ENCODE measurements at regions not wholly inside any gene's neighbourhood (a gene's known extent, or its start where the extent isn't known, plus 50 kb on each side); places are given as distances from the start of the nearest gene placed in this dataset.

DNA sequence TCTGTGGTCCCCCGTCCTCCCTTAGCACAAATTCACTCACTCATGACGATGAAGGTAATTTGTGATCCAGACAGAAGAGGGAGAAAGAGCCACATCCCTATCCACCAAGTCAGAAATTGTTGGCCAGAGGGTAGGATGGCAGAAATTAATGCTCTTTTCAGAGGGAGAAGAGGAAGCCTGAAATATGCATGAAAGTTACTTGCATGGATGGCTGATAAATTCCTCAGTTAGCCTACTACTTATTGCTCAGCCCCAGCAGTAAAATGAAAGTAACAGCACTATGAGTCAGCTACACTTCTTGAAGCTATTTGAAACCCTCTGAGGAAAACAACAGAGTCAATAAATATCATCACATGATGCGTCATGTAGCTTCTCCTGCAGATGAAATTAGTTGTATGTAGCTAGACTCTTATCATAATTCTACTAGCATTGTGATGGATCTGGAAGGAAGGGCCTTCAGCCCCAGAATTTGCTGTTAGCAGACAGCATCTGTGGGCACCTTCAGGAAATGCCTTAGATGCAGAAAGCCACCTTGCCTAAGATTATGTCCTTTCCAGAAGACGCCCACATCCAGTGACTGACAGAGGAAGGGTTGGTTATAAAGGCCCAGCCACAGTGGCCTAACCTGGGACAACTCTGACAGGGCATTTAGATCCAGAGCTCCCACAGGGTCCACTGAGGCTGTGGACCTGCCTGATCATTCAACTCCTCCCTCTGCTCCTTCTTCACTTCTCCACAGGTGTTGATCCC, 81.2 kb upstream of the CCDC112 start:
- 75 to 84% methylated on average over 4 of the region's 4 CpGs for WGBS, 2 donors
- H3K27ac ChIP-seq (ENCODE audit: low read depth in 1 of 2, low read length in 1 of 2): no peak overlapping the region
- DNase-seq: peak in 1 of 3 donors; percentile 20
- H3K9me3 ChIP-seq (ENCODE audit: control insufficient read depth in 4 of 4, insufficient read depth in 3 of 4, low read length in 3 of 4): no peaks in the 10 kb centered on the region
- no peaks in the 10 kb centered on the region for H3K36me3 ChIP-seq (ENCODE audit: control insufficient read depth in 4 of 4, insufficient read depth in 4 of 4, low read length in 4 of 4)
- no peaks in the 10 kb centered on the region for H3K27me3 ChIP-seq (ENCODE audit: control insufficient read depth in 3 of 3, insufficient read depth in 3 of 3, low read length in 2 of 3)
- no peak overlapping the region for H3K4me3 ChIP-seq
- no peak for TF ChIP-seq CTCF (IDR thresholded peaks at IDR 0.05; ENCODE audit: control extremely low read depth, extremely low read depth)
- ATAC-seq (ENCODE audit: insufficient read depth, low FRiP score): peak; percentile 13
- peak overlapping the region in 1 of 2 donors; percentile 20 for H3K9ac ChIP-seq (ENCODE audit: insufficient read depth in 1 of 2, low read length in 2 of 2)
- H3K4me1 ChIP-seq (ENCODE audit: control insufficient read depth in 5 of 5, insufficient read depth in 5 of 5, low read length in 5 of 5): peaks cover 0 to 4% (median 0%) of the 10 kb centered on the region in 5 donors

DNA sequence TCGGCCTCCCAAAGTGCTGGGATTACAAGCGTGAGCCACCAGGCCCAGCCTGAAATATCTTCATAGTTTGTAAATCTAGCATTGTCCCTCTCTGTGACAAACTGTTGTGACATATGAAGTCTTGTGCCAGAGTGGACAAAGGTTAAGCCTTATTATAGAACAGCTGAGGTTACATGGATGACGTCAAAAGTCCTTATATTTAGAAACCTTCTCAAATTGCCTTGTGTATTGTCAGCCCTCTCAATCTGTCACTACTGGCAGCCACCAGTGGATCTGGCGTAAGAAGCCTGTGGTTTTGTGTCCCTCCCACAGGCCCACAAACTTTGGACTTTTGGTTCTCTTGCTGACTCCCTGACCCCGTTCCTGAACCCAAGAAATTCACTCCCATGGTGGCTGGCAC, 79.4 kb upstream of the CCDC112 start:
- Histone ChIP-seq H3K4me1 (ENCODE audit: control insufficient read depth in 5 of 5, insufficient read depth in 5 of 5, low read length in 5 of 5) (peaks cover 0 to 4% (median 0%) of the 10 kb centered on the region in 5 donors), H3K4me3 (no peak overlapping the region), H3K9me3 (ENCODE audit: control insufficient read depth in 4 of 4, insufficient read depth in 3 of 4, low read length in 3 of 4) (no peaks in the 10 kb centered on the region), H3K9ac (ENCODE audit: insufficient read depth in 1 of 2, low read length in 2 of 2) (no peak overlapping the region), H3K27ac (ENCODE audit: low read depth in 1 of 2, low read length in 1 of 2) (no peak overlapping the region), H3K36me3 (ENCODE audit: control insufficient read depth in 4 of 4, insufficient read depth in 4 of 4, low read length in 4 of 4) (no peaks in the 10 kb centered on the region), H3K27me3 (ENCODE audit: control insufficient read depth in 3 of 3, insufficient read depth in 3 of 3, low read length in 2 of 3) (no peaks in the 10 kb centered on the region)
- DNase-seq: peak in 1 of 3 donors; percentile 28
- ATAC-seq (ENCODE audit: insufficient read depth, low FRiP score): no peak
- TF ChIP-seq CTCF (IDR thresholded peaks at IDR 0.05; ENCODE audit: control extremely low read depth, extremely low read depth): no peak
- 68 to 77% methylated on average over 5 of the region's 5 CpGs for WGBS, 2 donors

DNA sequence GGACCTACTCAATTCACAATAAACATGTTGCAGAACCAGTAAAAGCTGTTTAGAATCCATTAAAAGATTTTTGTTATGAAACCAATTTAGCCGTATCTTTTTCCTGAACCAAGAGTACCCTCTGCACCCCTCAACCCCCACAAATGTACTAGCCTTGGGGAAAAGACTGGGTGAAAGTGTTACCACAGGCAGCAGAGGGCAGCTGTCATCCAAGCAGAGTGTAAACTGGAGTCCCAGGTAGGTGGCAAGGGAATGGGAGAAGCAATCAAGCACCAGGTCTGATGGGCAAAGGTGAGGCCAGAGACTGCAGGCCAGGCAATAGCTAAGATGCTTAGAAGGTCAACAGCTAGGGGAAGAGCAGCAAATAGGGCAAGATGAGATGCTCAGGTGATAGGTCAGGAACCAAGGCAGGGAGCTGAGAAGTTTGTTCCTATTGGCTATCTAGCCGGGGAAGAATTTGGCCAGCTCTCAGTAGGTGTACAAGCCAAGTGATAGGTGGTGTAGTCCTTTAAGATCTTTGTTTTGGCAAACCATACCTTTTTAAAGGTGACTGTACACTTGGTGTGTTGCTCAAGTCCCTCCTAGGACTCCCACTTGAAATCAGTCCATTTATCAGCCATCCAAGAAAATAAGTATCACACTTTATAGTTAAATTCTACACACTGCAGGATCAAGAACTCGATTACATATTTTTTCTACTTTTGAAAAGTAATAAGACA, 77.8 kb upstream of the CCDC112 start:
- Histone ChIP-seq H3K9ac (ENCODE audit: insufficient read depth in 1 of 2, low read length in 2 of 2) (no peak overlapping the region), H3K9me3 (ENCODE audit: control insufficient read depth in 4 of 4, insufficient read depth in 3 of 4, low read length in 3 of 4) (no peaks in the 10 kb centered on the region), H3K27me3 (ENCODE audit: control insufficient read depth in 3 of 3, insufficient read depth in 3 of 3, low read length in 2 of 3) (no peaks in the 10 kb centered on the region), H3K4me3 (no peak overlapping the region), H3K27ac (ENCODE audit: low read depth in 1 of 2, low read length in 1 of 2) (no peak overlapping the region), H3K4me1 (ENCODE audit: control insufficient read depth in 5 of 5, insufficient read depth in 5 of 5, low read length in 5 of 5) (peaks cover 0 to 4% (median 0%) of the 10 kb centered on the region in 5 donors), H3K36me3 (ENCODE audit: control insufficient read depth in 4 of 4, insufficient read depth in 4 of 4, low read length in 4 of 4) (no peaks in the 10 kb centered on the region)
- no peak for TF ChIP-seq CTCF (IDR thresholded peaks at IDR 0.05; ENCODE audit: control extremely low read depth, extremely low read depth)
- ATAC-seq (ENCODE audit: insufficient read depth, low FRiP score): no peak
- DNase-seq: no peak
- WGBS, 2 donors: 73 to 90% methylated on average over 3 of the region's 3 CpGs
